ENCODE measurements at regions not wholly inside any gene's neighbourhood (a gene's known extent, or its start where the extent isn't known, plus 50 kb on each side); places are given as distances from the start of the nearest gene placed in this dataset.

- no peak for ATAC-seq
- no peak for TF ChIP-seq RARB (CRISPR knock-in tag; IDR thresholded peaks at IDR 0.05)
- TF ChIP-seq CSDC2 (CRISPR knock-in tag; IDR thresholded peaks at IDR 0.05), result no peak
These were observed 61.6 kb downstream of the RGS12 start for GRCh38 chr4:3354455-3354811.

GRCh38 chr4:3355266-3355748 lies 62.5 kb downstream of the RGS12 start:
- ATAC-seq, result no peak

GRCh38 chr4:3358656-3359055 lies 65.8 kb downstream of the RGS12 start:
- TF ChIP-seq CSDC2 (CRISPR knock-in tag; IDR thresholded peaks at IDR 0.05) (no peak), ESRRG (CRISPR knock-in tag; IDR thresholded peaks at IDR 0.05) (no peak), ZNF8 (CRISPR knock-in tag; IDR thresholded peaks at IDR 0.05) (no peak), ISL1 (CRISPR knock-in tag; IDR thresholded peaks at IDR 0.05) (no peak), SNAI2 (CRISPR knock-in tag; IDR thresholded peaks at IDR 0.05) (no peak), ZNF70 (CRISPR knock-in tag; IDR thresholded peaks at IDR 0.05) (no peak), OSR1 (CRISPR knock-in tag; IDR thresholded peaks at IDR 0.05) (no peak), BACH2 (CRISPR knock-in tag; IDR thresholded peaks at IDR 0.05; ENCODE audit: borderline replicate concordance) (no peak), GLIS3 (CRISPR knock-in tag; IDR thresholded peaks at IDR 0.05) (no peak), TSHZ2 (CRISPR knock-in tag; IDR thresholded peaks at IDR 0.05) (no peak), ZC3H10 (CRISPR knock-in tag; IDR thresholded peaks at IDR 0.05) (no peak), CSRNP3 (CRISPR knock-in tag; IDR thresholded peaks at IDR 0.05) (no peak), ZNF565 (CRISPR knock-in tag; conservative IDR thresholded peaks at IDR 0.05; ENCODE audit: low read depth) (no peak), TOX (CRISPR knock-in tag; IDR thresholded peaks at IDR 0.05; ENCODE audit: borderline replicate concordance) (no peak), POU6F1 (CRISPR knock-in tag; IDR thresholded peaks at IDR 0.05; ENCODE audit: borderline replicate concordance, low read depth) (no peak), TCF4 (CRISPR knock-in tag; IDR thresholded peaks at IDR 0.05; ENCODE audit: borderline replicate concordance) (no peak), ARNTL (CRISPR knock-in tag; IDR thresholded peaks at IDR 0.05; ENCODE audit: borderline replicate concordance, low read depth) (no peak), CREB5 (CRISPR knock-in tag; IDR thresholded peaks at IDR 0.05; ENCODE audit: low read depth) (no peak), RARB (CRISPR knock-in tag; IDR thresholded peaks at IDR 0.05) (no peak)
- ATAC-seq, result no peak

More at GRCh38 chr4:3355266-3355748, 62.5 kb downstream of the RGS12 start:
- TF ChIP-seq ESRRG (CRISPR knock-in tag; IDR thresholded peaks at IDR 0.05), result no peak

- TF ChIP-seq ZFP3 (CRISPR knock-in tag; IDR thresholded peaks at IDR 0.05) (no peak), BACH2 (CRISPR knock-in tag; IDR thresholded peaks at IDR 0.05; ENCODE audit: borderline replicate concordance) (no peak), ZFP30 (CRISPR knock-in tag; IDR thresholded peaks at IDR 0.05) (no peak), ZNF8 (CRISPR knock-in tag; IDR thresholded peaks at IDR 0.05) (no peak)
- ATAC-seq, result no peak
These were observed 68.0 kb downstream of the RGS12 start for GRCh38 chr4:3360777-3361176.

GRCh38 chr4:3361406-3361805 lies 68.6 kb downstream of the RGS12 start:
- TF ChIP-seq OSR1 (CRISPR knock-in tag; IDR thresholded peaks at IDR 0.05), result no peak
- no peak for TF ChIP-seq CREB5 (CRISPR knock-in tag; IDR thresholded peaks at IDR 0.05; ENCODE audit: low read depth)
- TF ChIP-seq ISL1 (CRISPR knock-in tag; IDR thresholded peaks at IDR 0.05), result no peak
- no peak for TF ChIP-seq ZNF565 (CRISPR knock-in tag; conservative IDR thresholded peaks at IDR 0.05; ENCODE audit: low read depth)
- ATAC-seq, result no peak
